ENCODE measurements at regions not wholly inside any gene's neighbourhood (a gene's known extent, or its start where the extent isn't known, plus 50 kb on each side); places are given as distances from the start of the nearest gene placed in this dataset.

GRCh38 chr1:185420588-185421081, 103.6 kb upstream of the IVNS1ABP start:
- TF ChIP-seq POLR2A (IDR thresholded peaks at IDR 0.05) (no peak), CTCF (IDR thresholded peaks at IDR 0.05) (no peak)
